ENCODE measurements at regions not wholly inside any gene's neighbourhood (a gene's known extent, or its start where the extent isn't known, plus 50 kb on each side); places are given as distances from the start of the nearest gene placed in this dataset.
"Not testable (repeated sequence)": the region's sequence is repeated elsewhere in the genome, so short reads cannot be mapped to it uniquely, and the experiment has no call there.

- TF ChIP-seq POLR2A (IDR thresholded peaks at IDR 0.05; ENCODE audit: low read length); GATA1 (IDR thresholded peaks at IDR 0.05; ENCODE audit: low read depth, low read length): not testable (repeated sequence)
These were observed 49.8 kb upstream of the ST3GAL6 start for GRCh38 chr3:98713332-98713731.

Measured in erythroblast (primary cell).